GM23248 (cell line): ENCODE measurements at regions not wholly inside any gene's neighbourhood (a gene's known extent, or its start where the extent isn't known, plus 50 kb on each side); places are given as distances from the start of the nearest gene placed in this dataset.

ENCODE experiments used
- EZH2 ChIP-seq: fragments of 200-600 bp; sonication (generic); IDR thresholded peaks from 2 replicates; pipeline ENCODE4 v1.6.1; 2018; ENCODE audit warnings: antibody characterized with exemption, mild to moderate bottlenecking; ENCODE audit not compliant: insufficient read depth, poor library complexity, severe bottlenecking
- EZH2phosphoT487 ChIP-seq: fragments of 200-600 bp; sonication (generic); IDR thresholded peaks from 2 replicates; pipeline ENCODE4 v1.6.1; 2018; ENCODE audit warnings: antibody characterized with exemption, moderate library complexity, mild to moderate bottlenecking, low read depth; ENCODE audit not compliant: insufficient read depth

DNA sequence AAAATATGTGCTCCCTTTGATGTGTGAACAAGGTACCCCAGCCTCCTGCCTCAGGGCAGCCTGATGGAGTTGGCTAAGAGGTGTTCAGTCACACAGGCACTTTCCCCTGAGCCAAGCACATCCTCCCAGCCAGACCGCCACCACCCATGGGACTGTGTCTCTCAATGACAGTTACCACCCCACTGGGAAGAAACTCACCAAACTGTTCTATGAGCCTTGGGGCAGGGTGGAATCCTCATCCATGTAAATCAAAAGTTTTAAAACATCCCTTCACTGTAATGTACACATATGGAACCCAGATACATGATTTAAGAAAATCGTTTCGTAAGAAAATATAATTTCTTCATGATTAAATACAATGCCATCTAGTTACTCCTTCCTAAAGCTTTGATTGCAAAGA lies 138.4 kb upstream of the LSM14A start:
- no peak for TF ChIP-seq EZH2phosphoT487
- no peak for TF ChIP-seq EZH2
